ENCODE measurements at regions not wholly inside any gene's neighbourhood (a gene's known extent, or its start where the extent isn't known, plus 50 kb on each side); places are given as distances from the start of the nearest gene placed in this dataset.

DNA sequence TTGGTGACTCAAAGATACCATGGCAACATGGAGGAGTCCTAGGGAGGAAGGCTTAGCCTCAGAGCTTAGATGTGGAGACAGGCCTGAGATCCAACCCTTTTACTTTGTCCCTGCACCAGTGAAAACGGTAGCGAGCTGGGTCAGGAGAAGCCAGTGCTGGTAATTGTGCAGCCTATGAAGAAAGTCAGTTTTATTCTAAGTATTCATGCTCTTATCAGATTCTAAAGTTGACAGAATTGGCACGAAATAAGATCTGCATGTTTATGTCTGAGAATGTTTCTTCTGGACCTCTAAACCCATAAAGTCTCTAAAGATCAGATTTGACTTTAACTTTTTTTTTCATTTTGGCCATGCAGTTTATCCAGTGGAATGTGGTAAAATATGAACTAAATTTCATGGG is 93.8 kb downstream of the SCG2 start:
- Histone ChIP-seq H3K4me2 (ENCODE audit: insufficient read depth, insufficient read length, low read length) (no peak overlapping the region), H2AK5ac (ENCODE audit: insufficient read length, low read length) (no peak overlapping the region), H3K27me3 (ENCODE audit: insufficient read depth, low read length) (no peaks in the 10 kb centered on the region), H3K4ac (ENCODE audit: low read depth, low read length) (no peak overlapping the region), H3K4me1 (ENCODE audit: insufficient read depth, low read length) (no peaks in the 10 kb centered on the region), H3T11ph (ENCODE audit: low read length) (no peak overlapping the region), H4K8ac (replicated peaks; ENCODE audit: insufficient read length, low read depth, low read length) (no peak overlapping the region), H3K79me1 (ENCODE audit: insufficient read depth, low read depth, low read length, poor library complexity, severe bottlenecking) (no peaks in the 10 kb centered on the region), H3K9me3 (ENCODE audit: control insufficient read depth, low read depth, low read length) (no peaks in the 10 kb centered on the region), H3K23ac (ENCODE audit: insufficient read length, low read depth, low read length) (no peak overlapping the region), H3K79me2 (ENCODE audit: insufficient read depth, low read length) (no peaks in the 10 kb centered on the region; the same call in 1 of the 2 replicates), H3K9ac (ENCODE audit: extremely low read depth, insufficient read length, low read length) (no peak overlapping the region), H3K23me2 (ENCODE audit: insufficient read length, low read depth, low read length, poor library complexity, severe bottlenecking) (no peaks in the 10 kb centered on the region), H3K14ac (ENCODE audit: insufficient read depth, low read length) (no peak overlapping the region), H4K20me1 (ENCODE audit: control insufficient read depth, insufficient read depth, insufficient read length) (no peaks in the 10 kb centered on the region), H2BK5ac (ENCODE audit: insufficient read length, low read length) (no peak overlapping the region), H2BK20ac (ENCODE audit: low read depth, low read length, poor library complexity, severe bottlenecking) (no peak overlapping the region), H3K18ac (ENCODE audit: insufficient read length, low read depth, low read length) (no peak overlapping the region), H2AFZ (ENCODE audit: low read length) (no peak overlapping the region), H2BK120ac (ENCODE audit: low read depth, low read length, poor library complexity, severe bottlenecking) (no peak overlapping the region), H4K5ac (ENCODE audit: insufficient read length, low read depth, low read length) (no peak overlapping the region), H4K91ac (ENCODE audit: insufficient read length, low read depth, low read length) (no peak overlapping the region), H3K27ac (ENCODE audit: insufficient read length, low read depth, low read length) (no peak overlapping the region), H3K56ac (ENCODE audit: insufficient read length, low read depth, low read length) (no peak overlapping the region), H2BK15ac (ENCODE audit: low read depth, low read length) (no peak overlapping the region), H2BK12ac (ENCODE audit: insufficient read length, low read depth, low read length) (no peak overlapping the region)
- peaks cover 0 to under 1% of the 10 kb centered on the region in 2 experiments; a peak in 1 of 4 replicates for H3K4me1 Mint-ChIP-seq
- WGBS (ENCODE audit: extremely low coverage, insufficient read length, low lambda C conversion rate) = no CpG with 5 or more reads among the region's 3 CpGs
- peaks cover 31% of the 10 kb centered on the region for H3K27me3 Mint-ChIP-seq (ENCODE audit: low read depth)
- no peak for DNase-seq
- H3K9me3 Mint-ChIP-seq = no peaks in the 10 kb centered on the region
- TF ChIP-seq, protein P1, sequence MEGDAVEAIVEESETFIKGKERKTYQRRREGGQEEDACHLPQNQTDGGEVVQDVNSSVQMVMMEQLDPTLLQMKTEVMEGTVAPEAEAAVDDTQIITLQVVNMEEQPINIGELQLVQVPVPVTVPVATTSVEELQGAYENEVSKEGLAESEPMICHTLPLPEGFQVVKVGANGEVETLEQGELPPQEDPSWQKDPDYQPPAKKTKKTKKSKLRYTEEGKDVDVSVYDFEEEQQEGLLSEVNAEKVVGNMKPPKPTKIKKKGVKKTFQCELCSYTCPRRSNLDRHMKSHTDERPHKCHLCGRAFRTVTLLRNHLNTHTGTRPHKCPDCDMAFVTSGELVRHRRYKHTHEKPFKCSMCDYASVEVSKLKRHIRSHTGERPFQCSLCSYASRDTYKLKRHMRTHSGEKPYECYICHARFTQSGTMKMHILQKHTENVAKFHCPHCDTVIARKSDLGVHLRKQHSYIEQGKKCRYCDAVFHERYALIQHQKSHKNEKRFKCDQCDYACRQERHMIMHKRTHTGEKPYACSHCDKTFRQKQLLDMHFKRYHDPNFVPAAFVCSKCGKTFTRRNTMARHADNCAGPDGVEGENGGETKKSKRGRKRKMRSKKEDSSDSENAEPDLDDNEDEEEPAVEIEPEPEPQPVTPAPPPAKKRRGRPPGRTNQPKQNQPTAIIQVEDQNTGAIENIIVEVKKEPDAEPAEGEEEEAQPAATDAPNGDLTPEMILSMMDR (conservative IDR thresholded peaks at IDR 0.05) = no peak
- no peak overlapping the region for H3K4me3 Mint-ChIP-seq
- no peak overlapping the region for H3K27ac Mint-ChIP-seq
- H3K36me3 Mint-ChIP-seq (ENCODE audit: insufficient read depth in 1 of 3, low read depth in 3 of 3) = no peaks in the 10 kb centered on the region

Measured in H9 (cell line).